Stimulated activated CD8-positive, alpha-beta memory T cell treated with anti-CD3 and anti-CD28 coated beads, Interleukin-15, amount 100 ng/mL, for 24 hours (primary cell): ENCODE measurements at regions not wholly inside any gene's neighbourhood (a gene's known extent, or its start where the extent isn't known, plus 50 kb on each side); places are given as distances from the start of the nearest gene placed in this dataset.
"Not testable (repeated sequence)": the region's sequence is repeated elsewhere in the genome, so short reads cannot be mapped to it uniquely, and the experiment has no call there.

Experiments
- DNase-seq: peaks from one replicate; pipeline ENCODE4 v3.0.0-alpha.2; 2020; ENCODE audit warnings: low read depth

DNA sequence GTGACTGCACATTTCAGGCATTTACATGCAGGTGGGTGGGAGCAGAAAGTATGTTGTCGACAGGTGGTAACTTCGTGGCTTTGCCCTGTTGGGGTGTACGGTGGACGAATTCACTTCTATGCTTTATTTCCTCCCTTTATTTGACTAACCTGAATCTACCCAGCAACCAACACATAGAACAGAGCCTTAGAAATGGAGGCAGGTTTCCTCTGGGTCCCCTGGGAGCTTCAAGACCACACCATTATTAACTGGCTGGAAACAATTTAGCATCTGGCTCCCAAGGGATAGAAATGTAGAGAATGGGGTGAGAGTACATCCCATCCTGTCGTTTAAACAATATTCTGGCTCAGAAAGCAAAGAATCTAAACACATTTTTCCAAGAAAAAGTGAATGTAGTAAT is 244.4 kb downstream of the DLEU7 start:
- DNase-seq: no peak

DNA sequence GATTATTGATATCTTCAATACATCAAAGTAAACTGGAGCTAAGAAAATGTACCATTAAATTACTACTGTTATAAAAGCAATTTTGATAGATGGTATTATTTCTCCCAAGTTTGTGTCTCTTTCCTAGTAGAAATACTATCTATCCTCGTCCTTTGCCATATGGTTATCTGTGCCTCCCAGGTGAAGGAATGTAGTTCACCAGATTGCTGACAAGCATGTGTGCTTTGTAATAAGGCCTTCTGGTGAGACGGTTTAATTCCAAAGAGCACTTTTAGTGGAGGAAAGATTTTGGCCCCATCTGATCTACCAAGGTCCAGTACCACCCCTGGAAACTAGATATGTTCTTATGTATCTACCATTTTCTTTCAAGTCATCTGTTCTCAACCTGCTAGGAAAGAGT is 243.6 kb downstream of the DLEU7 start:
- no peak for DNase-seq

DNA sequence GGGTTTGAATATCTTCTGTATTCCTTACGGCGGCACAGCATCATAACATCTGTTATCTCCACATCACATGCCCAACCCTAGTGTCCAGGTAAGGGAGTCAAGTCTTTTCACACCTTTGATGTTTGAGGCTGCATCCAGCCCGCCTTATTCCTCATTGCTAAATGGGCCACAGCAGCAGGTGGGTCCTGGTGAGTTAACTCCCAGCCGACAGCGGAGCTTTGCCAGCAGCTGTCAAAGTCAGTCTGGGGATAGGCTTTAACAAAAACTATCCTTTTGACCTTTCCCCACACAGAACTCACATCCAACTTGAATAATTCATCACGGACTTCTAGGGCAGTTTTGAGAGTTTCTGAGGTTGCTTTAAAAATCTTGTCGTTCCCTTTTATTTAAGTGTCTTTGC is 235.1 kb downstream of the DLEU7 start:
- DNase-seq: no peak

DNA sequence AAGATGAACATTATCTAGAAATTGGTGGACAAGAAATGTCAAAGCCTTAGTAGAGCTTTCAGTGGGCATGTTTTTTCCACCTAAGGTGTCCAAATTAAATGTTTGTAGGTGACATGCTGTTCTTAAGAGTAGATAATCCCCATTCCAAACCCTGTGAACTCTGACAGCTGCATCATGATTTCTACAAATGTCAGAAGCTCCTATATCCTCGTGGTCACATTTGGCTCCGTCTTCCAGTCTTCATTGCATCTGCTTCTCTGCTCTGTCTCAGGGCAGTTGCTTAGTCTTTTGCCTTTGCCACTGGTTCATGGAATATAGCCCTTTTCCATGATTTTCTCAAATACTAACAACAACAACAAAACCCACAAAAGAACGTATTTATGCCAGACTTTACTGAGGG is 234.5 kb downstream of the DLEU7 start:
- no peak for DNase-seq

DNA sequence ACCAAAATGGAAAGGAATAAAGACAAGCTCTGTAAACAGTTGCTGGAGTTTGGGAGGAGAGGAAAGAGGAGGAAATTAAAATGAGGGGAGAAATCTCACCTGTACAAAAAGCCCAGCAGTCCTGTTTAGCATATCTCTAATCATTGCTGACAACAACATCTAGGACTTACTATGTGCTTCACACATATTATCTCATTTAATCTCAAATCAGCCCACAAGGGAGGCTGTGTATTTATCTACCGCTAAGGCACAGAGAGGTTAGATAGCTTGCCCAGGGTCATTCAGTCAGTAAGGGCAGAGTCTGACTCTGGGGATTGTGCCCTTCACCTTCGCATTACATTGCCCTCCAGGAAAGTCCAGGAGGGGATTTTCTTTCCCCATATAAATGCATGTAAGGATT is 233.3 kb downstream of the DLEU7 start:
- DNase-seq: no peak

DNA sequence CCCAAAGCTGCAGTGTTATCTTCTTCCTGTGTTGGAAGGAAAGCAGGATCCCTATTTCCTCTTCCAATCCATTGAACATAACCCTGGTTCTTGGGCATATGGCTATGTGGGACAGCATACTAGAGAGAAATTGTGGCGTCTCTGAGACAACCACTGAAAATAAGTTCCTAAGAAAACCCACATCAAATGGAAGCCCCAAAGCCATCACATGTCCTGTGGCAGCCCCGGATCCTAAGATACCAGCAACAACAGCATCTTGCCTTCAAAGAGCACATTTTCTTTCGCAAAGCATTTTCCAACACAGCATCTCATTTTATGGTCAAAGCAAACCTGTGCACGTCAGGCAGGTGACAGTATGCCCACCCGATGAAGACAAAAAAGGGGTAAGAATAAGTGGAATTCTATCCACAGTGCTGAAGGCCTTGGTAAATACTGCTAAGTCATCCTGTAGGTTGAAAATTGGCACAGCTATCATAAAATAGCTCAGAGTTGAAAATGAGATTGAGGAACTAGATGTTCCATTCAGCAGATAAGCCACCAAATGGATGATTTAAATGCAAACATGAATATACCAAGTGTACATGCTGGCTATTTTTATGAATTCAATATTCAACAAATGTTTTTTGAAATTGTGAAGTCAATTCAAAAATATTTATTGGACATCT is 232.2 kb downstream of the DLEU7 start:
- no peak for DNase-seq

DNA sequence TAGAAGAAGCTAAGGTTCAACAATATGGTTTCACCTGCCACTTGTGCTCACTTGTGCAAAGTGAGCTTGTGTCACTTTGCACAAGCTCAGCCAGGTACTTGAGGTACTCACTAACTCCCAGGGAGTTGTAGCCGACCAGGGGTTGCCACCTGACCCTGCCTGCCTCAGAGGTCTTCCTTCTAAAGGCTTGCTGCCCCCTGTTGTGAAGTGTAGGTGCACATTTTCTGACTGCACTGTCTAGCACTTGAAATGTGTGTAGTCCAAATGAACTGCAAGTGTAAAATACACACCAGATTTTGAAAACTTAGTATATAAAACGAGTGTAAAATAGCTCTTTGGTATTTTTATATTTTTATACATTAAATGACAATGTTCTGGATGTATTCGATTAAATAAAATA is 230.8 kb downstream of the DLEU7 start:
- DNase-seq: no peak

DNA sequence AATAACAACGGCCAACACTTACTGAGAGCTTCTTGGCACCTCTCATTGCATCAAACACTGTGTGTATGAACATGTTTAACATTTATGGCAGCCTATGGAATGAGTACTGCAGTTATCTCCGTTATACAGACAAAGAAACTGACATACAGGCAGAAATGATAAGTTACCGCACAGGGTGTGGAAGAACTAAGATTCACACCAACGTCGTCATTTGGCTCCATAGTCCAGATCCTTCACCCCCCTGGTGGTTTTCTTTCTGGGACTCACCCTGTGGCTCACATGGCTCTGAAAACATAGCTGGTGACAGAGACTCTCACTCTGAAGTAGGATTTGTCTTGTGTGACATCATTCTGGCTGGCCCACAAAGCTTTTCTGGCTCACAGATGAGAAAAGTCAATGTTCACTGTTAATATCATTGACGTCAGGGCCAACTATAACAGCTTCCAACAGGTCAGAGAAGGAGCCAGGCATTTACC is 230.1 kb downstream of the DLEU7 start:
- DNase-seq: no peak

DNA sequence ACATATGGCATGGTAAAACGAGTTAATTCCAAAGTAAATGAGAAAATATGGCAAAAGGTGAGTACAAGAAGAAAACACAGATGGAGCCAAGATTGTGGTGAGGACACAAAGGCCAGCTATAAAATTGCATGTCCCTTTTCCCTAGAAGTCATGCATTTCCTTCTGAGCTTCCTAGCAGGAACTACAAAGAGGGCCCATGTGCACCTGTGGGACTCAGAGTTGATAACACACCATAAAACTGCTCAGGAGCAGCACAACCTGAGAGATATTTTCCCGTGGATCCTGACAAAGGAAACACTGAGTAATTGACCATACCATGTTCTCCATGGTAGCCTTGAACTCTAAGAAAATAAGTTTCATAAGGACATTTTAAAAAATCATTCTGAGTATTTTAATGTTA is 228.3 kb downstream of the DLEU7 start:
- no peak for DNase-seq

DNA sequence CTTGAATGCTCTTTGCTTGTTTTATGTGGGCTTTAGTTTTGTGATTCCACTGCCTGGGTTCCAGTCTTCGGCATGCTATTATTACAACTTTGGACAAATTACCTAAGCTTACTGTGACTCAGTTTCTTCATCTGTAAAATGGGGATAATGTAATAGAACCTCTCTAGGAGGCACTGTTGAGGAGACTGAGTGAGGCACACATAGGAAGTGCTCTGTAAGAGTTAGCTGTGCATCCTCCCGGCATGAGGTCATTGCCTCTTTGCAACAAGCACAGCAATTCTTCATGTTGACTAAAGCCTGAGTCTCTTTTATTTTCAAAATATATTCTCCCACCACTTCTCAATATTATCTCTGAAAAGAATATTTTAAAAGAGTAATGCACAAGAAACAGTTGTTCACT is 227.4 kb downstream of the DLEU7 start:
- DNase-seq: no peak

DNA sequence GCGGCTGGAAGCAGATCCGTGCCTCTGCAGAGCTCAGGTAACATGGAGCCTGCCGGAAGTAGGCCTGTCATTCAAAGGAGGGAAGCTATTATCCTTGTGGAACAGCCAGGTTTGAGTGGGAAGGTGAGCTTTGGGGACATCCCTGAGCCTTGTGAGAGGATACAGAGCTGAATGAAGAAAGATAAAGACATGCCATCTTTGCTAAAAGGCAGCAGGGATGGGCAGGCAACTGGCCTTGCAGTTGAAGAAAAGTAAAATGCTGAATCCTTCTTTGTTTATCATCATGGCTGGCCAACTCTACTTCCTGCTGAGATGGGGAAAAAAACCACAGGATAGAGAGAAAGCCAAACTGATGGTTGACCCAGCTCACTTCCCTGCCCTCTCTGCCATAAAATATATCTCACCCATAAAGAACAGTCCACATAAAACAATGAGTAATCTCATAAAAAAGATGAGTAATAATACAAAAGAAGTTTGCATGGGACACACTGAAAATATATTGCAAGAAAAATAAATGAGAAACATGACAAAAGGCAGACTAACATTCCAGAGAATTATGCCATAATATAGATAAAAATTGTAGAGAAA is 226.3 kb downstream of the DLEU7 start:
- DNase-seq: no peak

DNA sequence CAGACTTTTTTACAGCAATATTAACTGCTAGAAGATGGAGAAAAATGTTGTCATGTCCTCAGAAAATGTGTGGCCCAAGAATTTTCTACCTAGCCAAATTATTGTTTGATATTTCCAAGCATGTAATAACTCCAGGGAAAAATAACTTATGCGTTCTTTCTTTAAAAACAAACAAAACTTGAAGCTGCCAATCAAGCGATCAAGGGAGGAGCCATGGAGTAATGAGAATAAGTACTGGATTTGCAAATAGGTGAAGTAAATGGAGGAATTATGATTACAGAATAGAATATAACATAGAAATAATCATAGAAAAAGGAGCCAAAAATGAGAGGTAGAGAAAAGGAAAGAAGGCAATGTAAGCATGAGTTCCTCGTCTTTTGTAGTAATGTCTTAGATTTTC is 225.3 kb downstream of the DLEU7 start:
- DNase-seq: no peak

DNA sequence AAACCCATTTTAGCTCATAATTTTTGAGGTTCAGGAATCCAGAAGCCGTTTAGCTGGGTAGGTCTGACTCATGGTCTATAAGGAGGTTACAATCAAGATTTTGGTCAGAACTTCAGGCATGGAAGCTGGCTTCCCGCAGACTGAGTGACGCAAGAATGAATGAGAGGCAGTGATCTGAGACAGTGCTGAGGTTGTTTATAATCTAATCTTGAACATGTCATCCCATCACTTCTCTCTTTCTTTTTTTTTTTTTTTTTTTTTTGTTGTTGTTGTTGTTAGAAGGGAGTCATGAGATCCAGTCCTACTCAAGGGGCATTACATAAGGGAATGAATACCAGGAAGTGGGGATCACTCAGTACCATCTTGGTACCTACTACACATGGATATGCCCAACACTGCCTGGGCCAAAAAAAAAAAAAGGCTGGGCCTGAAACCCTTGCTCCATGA is 217.4 kb downstream of the DLEU7 start:
- no peak for DNase-seq

DNA sequence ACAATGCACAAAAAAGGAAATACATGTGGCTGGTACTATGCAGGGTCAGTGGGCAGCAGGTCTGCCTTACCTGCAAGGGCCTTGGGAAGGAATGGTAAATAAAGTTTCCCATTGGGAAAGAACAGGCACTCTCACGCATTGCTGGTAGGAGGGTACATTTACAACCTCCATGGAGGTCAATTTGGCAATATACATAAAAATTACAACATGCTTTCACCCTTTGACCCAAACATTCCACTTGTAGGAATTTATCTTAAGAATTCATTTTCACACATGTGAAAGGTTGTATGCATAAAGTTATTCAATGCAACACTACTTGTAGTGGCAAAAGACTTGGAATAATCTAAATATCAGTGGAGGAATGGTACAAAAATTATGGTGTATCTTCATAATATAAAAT is 216.4 kb downstream of the DLEU7 start:
- no peak for DNase-seq

DNA sequence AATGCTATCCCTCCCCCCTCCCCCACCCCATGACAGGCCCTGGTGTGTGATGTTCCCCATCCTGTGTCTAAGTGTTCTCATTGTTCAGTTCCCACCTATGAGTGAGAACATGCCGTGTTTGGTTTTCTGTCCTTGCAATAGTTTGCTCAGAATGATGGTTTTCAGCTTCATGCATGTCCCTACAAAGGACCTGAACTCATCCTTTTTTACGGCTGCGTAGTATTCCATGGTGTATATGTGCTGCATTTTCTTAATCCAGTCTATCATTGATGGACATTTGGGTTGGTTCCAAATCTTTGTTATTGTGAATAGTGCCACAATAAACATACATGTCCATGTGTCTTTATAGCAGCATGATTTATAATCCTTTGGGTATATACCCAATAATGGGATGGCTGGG is 215.0 kb downstream of the DLEU7 start:
- DNase-seq: not testable (repeated sequence)

DNA sequence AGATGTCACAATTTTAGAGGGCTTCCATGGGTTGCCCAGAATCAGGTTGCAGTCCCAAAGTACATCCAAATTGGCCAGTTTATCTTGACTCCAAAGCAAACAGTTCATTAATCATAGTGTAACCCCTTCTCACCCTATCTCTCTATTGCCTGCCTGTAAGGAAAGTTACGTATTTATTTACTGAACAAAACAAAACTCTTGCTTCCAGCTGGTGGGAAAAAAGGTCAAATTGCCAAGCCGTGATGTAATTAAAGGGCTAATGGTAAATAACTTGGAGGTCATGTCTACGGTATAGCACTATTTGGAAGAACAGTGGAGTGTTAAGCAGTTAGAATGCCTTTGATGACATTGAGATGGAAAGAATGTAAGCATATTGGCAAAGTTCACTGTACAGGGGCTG is 214.0 kb downstream of the DLEU7 start:
- no peak for DNase-seq

DNA sequence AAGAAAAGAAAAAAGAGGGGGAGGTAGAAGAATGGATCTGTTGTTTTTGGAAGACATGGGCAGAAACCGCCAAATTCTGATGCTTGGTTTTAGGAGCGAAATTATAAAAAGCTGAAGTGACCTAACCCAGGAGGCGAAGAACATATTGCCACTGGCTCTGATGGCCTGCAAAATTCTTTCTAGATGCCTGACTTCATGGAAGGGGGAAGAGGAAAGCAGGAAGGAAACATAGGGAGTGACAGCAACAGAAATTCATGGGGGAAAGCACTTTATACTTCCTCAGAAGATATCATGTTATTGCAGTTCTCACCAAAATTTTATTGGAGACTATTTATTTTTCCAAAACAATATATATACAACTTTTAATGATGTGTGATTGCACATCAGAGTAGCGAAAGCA is 213.5 kb downstream of the DLEU7 start:
- DNase-seq: no peak

DNA sequence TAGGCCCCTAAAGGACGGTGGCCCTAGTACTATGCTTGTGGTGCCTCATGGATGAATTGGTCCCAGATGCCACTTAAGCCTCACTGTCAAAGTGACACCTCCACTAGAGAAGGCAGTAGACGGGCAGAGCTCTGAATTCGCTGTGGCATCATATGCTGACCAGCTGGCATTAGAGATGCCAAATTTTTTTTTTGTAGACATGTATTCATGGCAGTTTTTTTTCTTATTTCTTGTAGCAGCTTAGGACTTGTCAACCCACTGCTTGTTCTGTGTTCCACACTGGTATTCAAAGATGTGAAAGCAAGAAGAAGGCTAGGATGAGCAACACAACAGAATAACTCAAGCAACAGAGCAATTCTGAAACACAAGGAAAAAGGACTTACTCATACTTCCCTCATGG is 212.5 kb downstream of the DLEU7 start:
- no peak for DNase-seq

DNA sequence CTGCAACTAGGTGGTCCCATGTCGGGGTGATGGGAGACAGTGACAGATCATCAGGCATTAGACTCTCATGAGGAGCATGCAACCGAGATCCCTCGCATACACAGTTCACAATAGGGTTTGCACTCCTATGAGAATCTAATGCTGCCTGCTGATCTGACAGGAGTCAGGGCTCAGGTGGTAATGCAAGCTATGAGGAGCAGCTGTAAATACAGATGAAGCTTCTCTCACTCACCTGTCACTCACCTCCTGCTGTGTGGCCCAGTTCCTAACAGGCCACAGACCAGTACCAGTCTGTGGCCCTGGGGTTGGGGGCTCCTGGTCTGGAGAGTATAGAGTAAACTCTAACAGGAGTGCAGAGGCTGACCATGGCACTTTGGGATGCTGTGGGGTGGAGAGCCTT is 209.2 kb downstream of the DLEU7 start:
- no peak for DNase-seq

DNA sequence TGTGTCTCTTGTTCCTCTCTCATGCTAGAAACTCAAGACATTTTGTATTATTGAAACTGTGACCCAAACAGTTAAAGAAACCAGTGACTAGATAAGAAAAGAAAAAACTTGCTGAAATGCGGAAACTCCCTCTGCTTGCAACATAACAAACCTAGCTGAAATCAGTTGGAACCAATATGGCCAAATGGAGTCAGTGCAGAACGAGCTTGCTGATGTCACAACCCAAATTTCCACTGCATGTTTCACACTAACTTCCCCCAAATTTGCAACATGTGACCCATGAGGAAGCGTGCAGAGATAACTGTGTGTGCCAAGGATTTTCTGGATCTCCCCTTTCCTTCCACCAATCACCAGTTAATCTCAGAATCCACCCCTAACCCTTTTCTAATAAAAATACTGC is 208.0 kb downstream of the DLEU7 start:
- no peak for DNase-seq

DNA sequence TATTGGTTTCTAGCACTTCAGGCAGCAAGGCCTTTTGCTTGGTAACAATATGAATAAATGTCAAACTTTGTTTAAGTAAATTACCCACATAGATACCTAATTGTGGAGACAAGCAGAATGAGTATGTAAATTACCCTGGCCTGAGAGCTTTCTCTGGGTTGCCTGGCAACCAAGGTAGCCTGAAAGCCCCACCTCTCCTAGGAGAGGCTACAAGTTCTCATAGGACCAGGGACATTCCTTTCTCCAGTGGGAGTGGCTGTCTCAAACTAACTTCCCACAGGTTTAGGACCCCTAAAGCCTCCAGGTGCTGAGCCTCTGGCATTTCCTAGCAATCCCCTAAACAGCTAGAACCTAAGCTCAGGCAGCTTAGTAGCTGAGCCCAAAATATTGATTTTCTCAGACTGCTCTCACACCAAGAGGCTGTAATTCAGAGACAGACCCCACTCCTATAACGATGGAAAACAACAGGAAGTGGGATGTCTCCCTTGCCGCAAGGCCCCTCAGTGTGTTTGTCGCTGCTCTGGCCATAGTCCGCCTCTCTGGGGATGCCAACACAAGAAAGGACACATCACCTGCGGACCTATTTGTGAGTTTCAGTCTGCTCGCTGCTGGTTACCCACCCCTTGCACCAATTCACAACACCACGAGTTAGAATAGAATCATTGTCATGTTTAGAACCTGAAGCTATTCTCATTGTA is 207.3 kb downstream of the DLEU7 start:
- DNase-seq: no peak

DNA sequence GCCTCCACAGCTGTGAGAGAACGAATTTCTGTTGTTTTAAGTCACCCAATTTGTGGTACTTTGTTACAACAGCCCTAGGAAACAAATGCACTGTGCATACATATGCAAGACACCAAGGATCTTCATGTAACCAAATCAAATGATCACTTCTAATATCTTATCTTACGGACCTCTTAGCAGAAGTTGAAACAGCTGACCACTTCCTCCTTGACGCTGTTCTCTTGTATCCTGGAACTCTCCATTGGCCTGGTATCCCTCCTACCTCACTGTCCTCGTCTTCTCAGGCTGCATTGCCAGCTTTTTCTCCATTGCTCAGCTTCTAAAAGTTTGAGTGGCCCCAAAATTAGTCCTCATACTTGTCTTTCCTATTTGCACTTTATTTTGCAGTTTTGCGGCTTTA is 200.4 kb downstream of the DLEU7 start:
- DNase-seq: no peak

DNA sequence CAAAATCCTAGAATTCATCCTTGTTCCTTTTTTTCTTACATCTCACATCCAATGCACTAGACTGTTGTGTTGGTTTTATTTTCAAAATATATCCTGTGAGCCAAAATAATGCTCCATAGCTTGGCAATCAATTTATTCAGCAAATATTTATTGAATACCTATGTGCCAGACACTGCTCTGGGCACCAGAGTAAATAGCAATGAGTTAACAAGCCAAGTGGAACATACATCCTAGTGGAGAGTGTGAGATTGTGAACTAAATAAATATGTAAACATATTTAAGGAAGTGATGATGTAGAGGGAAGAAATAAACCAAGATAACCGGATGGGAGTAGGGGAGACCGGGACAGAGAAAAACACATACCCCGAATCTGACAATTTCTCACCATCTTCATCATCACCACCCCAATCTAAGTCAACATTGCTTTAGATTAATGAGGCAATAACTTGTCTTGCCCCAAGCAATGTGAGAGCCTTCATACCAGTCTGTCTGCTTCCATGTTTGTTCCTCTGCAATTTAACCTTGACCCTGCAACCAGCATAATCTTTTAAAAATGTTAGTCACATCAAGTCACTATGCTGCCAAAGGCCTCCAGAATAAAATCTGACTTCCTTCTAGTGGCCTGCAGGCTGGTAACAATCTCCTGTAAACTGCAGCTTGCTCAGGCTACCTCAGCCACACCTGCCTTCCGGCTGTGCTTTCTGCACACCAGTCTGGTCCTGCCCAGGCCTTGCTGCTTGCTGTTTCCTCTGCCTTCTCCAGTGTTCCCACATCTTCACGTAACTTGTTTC is 199.2 kb downstream of the DLEU7 start:
- DNase-seq: no peak
